Keratinocyte (primary cell): ENCODE measurements at regions not wholly inside any gene's neighbourhood (a gene's known extent, or its start where the extent isn't known, plus 50 kb on each side); places are given as distances from the start of the nearest gene placed in this dataset.

Experiments used
- DNase-seq: peaks from one replicate; pipeline ENCODE4 v3.0.0-alpha.2; 2011; ENCODE audit warnings: low read depth, missing footprints, low spot score
- FAIRE-seq: peaks from 2 replicates; lab custom pipeline; 2011; peaks lifted over from hg19 to GRCh38; lab: Jason Lieb, UNC
- H2AFZ ChIP-seq: 2 replicates; pipeline ENCODE4 v1.6.0; 2012; ENCODE audit warnings: low read length, control low read depth, inconsistent platforms; ENCODE audit not compliant: control insufficient read depth
- H3K27ac ChIP-seq: 2 replicates; pipeline ENCODE4 v1.5.1; 2011; ENCODE audit warnings: low read length; ENCODE audit not compliant: control insufficient read depth, insufficient read depth
- H3K27me3 ChIP-seq: 3 replicates; pipeline ENCODE4 v1.6.0; 2011; ENCODE audit warnings: low read length; ENCODE audit not compliant: control insufficient read depth, insufficient read depth; ENCODE audit errors: extremely low read depth
- H3K36me3 ChIP-seq, 2 experiments: 2 replicates in 1 of 2; 3 replicates in 1 of 2; pipeline ENCODE4 v1.5.1; 2011; ENCODE audit warnings: low read length in 2 of 2, mild to moderate bottlenecking in 1 of 2; ENCODE audit not compliant: control insufficient read depth in 2 of 2, insufficient read depth in 2 of 2; ENCODE audit errors: extremely low read depth in 1 of 2
- H3K4me1 ChIP-seq: 3 replicates; pipeline ENCODE4 v1.5.1; 2011; ENCODE audit warnings: low read length; ENCODE audit not compliant: control insufficient read depth, insufficient read depth; ENCODE audit errors: extremely low read depth
- H3K4me2 ChIP-seq: 3 replicates; pipeline ENCODE4 v1.6.0; 2011; ENCODE audit warnings: low read depth, low read length; ENCODE audit not compliant: control insufficient read depth, insufficient read depth; ENCODE audit errors: extremely low read depth
- H3K4me3 ChIP-seq, 3 experiments: fragments of 200-600 bp in 1 of 3; sonication (generic) in 1 of 3; 2 replicates in 2 of 3; 3 replicates in 1 of 3; pipeline ENCODE4 v1.5.1; 2011 to 2016; ENCODE audit warnings: low read length in 3 of 3, mild to moderate bottlenecking in 3 of 3, control low read depth in 2 of 3, inconsistent platforms in 1 of 3, low read depth in 1 of 3, mixed read lengths in 1 of 3, mixed run types in 1 of 3, moderate library complexity in 1 of 3; ENCODE audit not compliant: control insufficient read depth in 2 of 3, insufficient read depth in 2 of 3; ENCODE audit errors: extremely low read depth in 1 of 3
- H3K79me2 ChIP-seq: 2 replicates; pipeline ENCODE4 v1.6.0; 2012; ENCODE audit warnings: low read length; ENCODE audit not compliant: control insufficient read depth, insufficient read depth
- H3K9ac ChIP-seq: 3 replicates; pipeline ENCODE4 v1.6.0; 2011; ENCODE audit warnings: low read length; ENCODE audit not compliant: control insufficient read depth, insufficient read depth; ENCODE audit errors: extremely low read depth
- H3K9me1 ChIP-seq: 3 replicates; pipeline ENCODE4 v1.6.0; 2011; ENCODE audit warnings: low read length; ENCODE audit not compliant: control insufficient read depth, insufficient read depth; ENCODE audit errors: extremely low read depth
- H3K9me3 ChIP-seq: 2 replicates; pipeline ENCODE4 v1.5.1; 2012; ENCODE audit warnings: low read depth, low read length; ENCODE audit not compliant: control insufficient read depth
- H4K20me1 ChIP-seq: 3 replicates; pipeline ENCODE4 v1.6.0; 2011; ENCODE audit warnings: low read length; ENCODE audit not compliant: control insufficient read depth, insufficient read depth; ENCODE audit errors: extremely low read depth
- CTCF ChIP-seq, 3 experiments: IDR thresholded peaks in 1 of 3; conservative IDR thresholded peaks in 1 of 3; optimal IDR thresholded peaks in 1 of 3; 2 replicates in 2 of 3; 3 replicates in 1 of 3; pipeline versions ENCODE3 to v1.5.1; 2011; ENCODE audit warnings: low read length in 3 of 3, mild to moderate bottlenecking in 3 of 3, moderate library complexity in 2 of 3, control low read depth in 1 of 3, inconsistent platforms in 1 of 3; ENCODE audit not compliant: insufficient read depth in 2 of 3; ENCODE audit errors: extremely low read depth in 1 of 3
- EZH2 ChIP-seq: IDR thresholded peaks from one replicate; pipeline ENCODE4 v1.6.1; 2012; ENCODE audit warnings: inconsistent platforms, mild to moderate bottlenecking, low read length, moderate library complexity
- dilution Hi-C: fragments of 300-500 bp; cut with MboI; formaldehyde crosslinking; loops from one replicate; pipeline ENCODE4 v1.7.0; 2020; ENCODE audit warnings: low sequenced_read_pairs; ENCODE audit not compliant: extremely low pct_ligation_motif_present

- H3K9ac ChIP-seq = no peak overlapping the region
- TF ChIP-seq CTCF (optimal IDR thresholded peaks at IDR 0.05 in 1 of 3, IDR thresholded peaks at IDR 0.05 in 1 of 3, conservative IDR thresholded peaks at IDR 0.05 in 1 of 3; ENCODE audit: extremely low read depth in 1 of 3, insufficient read depth in 2 of 3, low read length in 3 of 3) = peak; percentile 83 to 91 (median 88)
- no peak for TF ChIP-seq EZH2
- H3K4me1 ChIP-seq = no peaks in the 10 kb centered on the region
- no peaks in the 10 kb centered on the region for H4K20me1 ChIP-seq
- no peak overlapping the region for H3K27ac ChIP-seq
- H3K4me3 ChIP-seq = no peak overlapping the region
- FAIRE-seq (peak; percentile 93), DNase-seq (no peak)
- peaks cover 5% of the 10 kb centered on the region for H3K27me3 ChIP-seq
- H3K9me1 ChIP-seq = no peaks in the 10 kb centered on the region
- no peak overlapping the region for H2AFZ ChIP-seq
- no peaks in the 10 kb centered on the region for H3K36me3 ChIP-seq
- no peaks in the 10 kb centered on the region for H3K79me2 ChIP-seq
- H3K4me2 ChIP-seq = no peak overlapping the region
- no peaks in the 10 kb centered on the region for H3K9me3 ChIP-seq
- dilution Hi-C loops = no loop called here
Observed at GRCh38 chr3:124565013-124565412, 165.2 kb upstream of the UMPS start.

GRCh38 chr3:124565551-124565950, 164.7 kb upstream of the UMPS start:
- no peaks in the 10 kb centered on the region for H3K79me2 ChIP-seq
- FAIRE-seq (no peak), DNase-seq (no peak)
- no peaks in the 10 kb centered on the region for H3K4me1 ChIP-seq
- no peak overlapping the region for H3K9ac ChIP-seq
- H3K27ac ChIP-seq = no peak overlapping the region
- H3K27me3 ChIP-seq = peaks cover 5% of the 10 kb centered on the region
- dilution Hi-C loops = no loop called here
- H3K9me1 ChIP-seq = no peaks in the 10 kb centered on the region
- no peak overlapping the region for H3K4me3 ChIP-seq
- H2AFZ ChIP-seq = no peak overlapping the region
- H4K20me1 ChIP-seq = no peaks in the 10 kb centered on the region
- no peak overlapping the region for H3K4me2 ChIP-seq
- H3K36me3 ChIP-seq = no peaks in the 10 kb centered on the region
- TF ChIP-seq CTCF (optimal IDR thresholded peaks at IDR 0.05 in 1 of 3, IDR thresholded peaks at IDR 0.05 in 1 of 3, conservative IDR thresholded peaks at IDR 0.05 in 1 of 3; ENCODE audit: extremely low read depth in 1 of 3, insufficient read depth in 2 of 3, low read length in 3 of 3) = no peak
- TF ChIP-seq EZH2 = no peak
- H3K9me3 ChIP-seq = no peaks in the 10 kb centered on the region
